Myocyte (in vitro differentiated cells): ENCODE measurements at regions not wholly inside any gene's neighbourhood (a gene's known extent, or its start where the extent isn't known, plus 50 kb on each side); places are given as distances from the start of the nearest gene placed in this dataset.

Source experiments
- DNase-seq: peaks from one replicate; pipeline ENCODE4 v3.0.0-alpha.2; 2012; ENCODE audit warnings: low read depth

GRCh38 chr10:24008164-24009091 lies 200.5 kb upstream of the KIAA1217 start:
- DNase-seq, result no peak

- DNase-seq, result no peak
Measured at GRCh38 chr10:24009115-24009514, 199.8 kb upstream of the KIAA1217 start.

- DNase-seq, result no peak
Measured at GRCh38 chr10:24009736-24010135, 199.2 kb upstream of the KIAA1217 start.

- no peak for DNase-seq
Measured at GRCh38 chr10:24010436-24010970, 198.4 kb upstream of the KIAA1217 start.

- no peak for DNase-seq
Measured at GRCh38 chr10:24012249-24012803, 196.6 kb upstream of the KIAA1217 start.

GRCh38 chr10:24027107-24027506 lies 181.8 kb upstream of the KIAA1217 start:
- no peak for DNase-seq

- no peak for DNase-seq
Measured at GRCh38 chr10:24034571-24034970, 174.4 kb upstream of the KIAA1217 start.

GRCh38 chr10:24035761-24036160 lies 173.2 kb upstream of the KIAA1217 start:
- DNase-seq, result no peak

GRCh38 chr10:24039315-24039714 lies 169.6 kb upstream of the KIAA1217 start:
- DNase-seq, result no peak

- DNase-seq, result peak; percentile 5
Measured at GRCh38 chr10:24039897-24040296, 169.0 kb upstream of the KIAA1217 start.

GRCh38 chr10:24041034-24041433 lies 167.9 kb upstream of the KIAA1217 start:
- DNase-seq, result no peak

GRCh38 chr10:24041834-24042233 lies 167.1 kb upstream of the KIAA1217 start:
- no peak for DNase-seq

- no peak for DNase-seq
Measured at GRCh38 chr10:24042884-24043283, 166.1 kb upstream of the KIAA1217 start.

GRCh38 chr10:24046060-24046459 lies 162.9 kb upstream of the KIAA1217 start:
- no peak for DNase-seq

- no peak for DNase-seq
Measured at GRCh38 chr10:24047176-24047575, 161.8 kb upstream of the KIAA1217 start.

- no peak for DNase-seq
Measured at GRCh38 chr10:24054421-24054820, 154.5 kb upstream of the KIAA1217 start.

- DNase-seq, result no peak
Measured at GRCh38 chr10:24080207-24080606, 128.7 kb upstream of the KIAA1217 start.

GRCh38 chr10:24086296-24087086 lies 122.4 kb upstream of the KIAA1217 start:
- no peak for DNase-seq

GRCh38 chr10:24091256-24091655 lies 117.7 kb upstream of the KIAA1217 start:
- DNase-seq, result no peak

GRCh38 chr10:24096281-24096680 lies 112.7 kb upstream of the KIAA1217 start:
- DNase-seq, result no peak

GRCh38 chr10:24097751-24098207 lies 111.2 kb upstream of the KIAA1217 start:
- no peak for DNase-seq

- no peak for DNase-seq
Measured at GRCh38 chr10:24104895-24105294, 104.0 kb upstream of the KIAA1217 start.
